GM18858 (cell line): ENCODE measurements at regions not wholly inside any gene's neighbourhood (a gene's known extent, or its start where the extent isn't known, plus 50 kb on each side); places are given as distances from the start of the nearest gene placed in this dataset.

Experiments used
- ATAC-seq: cut with Tn5 transposase; IDR thresholded peaks from one replicate; pipeline ENCODE4 v1.9.1; 2021; ENCODE audit not compliant: unreplicated experiment

- ATAC-seq = no peak
These were observed 152.3 kb downstream of the DLEU7 start for GRCh38 chr13:50691176-50691680.

GRCh38 chr13:50691681-50692263, 151.7 kb downstream of the DLEU7 start:
- no peak for ATAC-seq

GRCh38 chr13:50692396-50692915, 151.0 kb downstream of the DLEU7 start:
- ATAC-seq = no peak

- ATAC-seq = no peak
These were observed 149.8 kb downstream of the DLEU7 start for GRCh38 chr13:50693727-50694126.

- no peak for ATAC-seq
These were observed 145.5 kb downstream of the DLEU7 start for GRCh38 chr13:50697746-50698539.

- ATAC-seq = no peak
These were observed 143.4 kb downstream of the DLEU7 start for GRCh38 chr13:50699874-50700663.

- no peak for ATAC-seq
These were observed 142.7 kb downstream of the DLEU7 start for GRCh38 chr13:50700664-50701305.

GRCh38 chr13:50701469-50701868, 142.0 kb downstream of the DLEU7 start:
- ATAC-seq = no peak

- ATAC-seq = no peak
These were observed 137.0 kb downstream of the DLEU7 start for GRCh38 chr13:50706505-50706904.

- ATAC-seq = no peak
These were observed 135.9 kb downstream of the DLEU7 start for GRCh38 chr13:50707628-50708027.

GRCh38 chr13:50708461-50708860, 135.0 kb downstream of the DLEU7 start:
- ATAC-seq = no peak

GRCh38 chr13:50709058-50709457, 134.4 kb downstream of the DLEU7 start:
- ATAC-seq = no peak

GRCh38 chr13:50711131-50711815, 132.2 kb downstream of the DLEU7 start:
- no peak for ATAC-seq

- ATAC-seq = no peak
These were observed 131.5 kb downstream of the DLEU7 start for GRCh38 chr13:50711996-50712395.

- ATAC-seq = no peak
These were observed 131.0 kb downstream of the DLEU7 start for GRCh38 chr13:50712456-50712855.

GRCh38 chr13:50712881-50713280, 130.6 kb downstream of the DLEU7 start:
- ATAC-seq = no peak

GRCh38 chr13:50713523-50714248, 129.8 kb downstream of the DLEU7 start:
- ATAC-seq = peak; percentile 85

- ATAC-seq = no peak
These were observed 128.6 kb downstream of the DLEU7 start for GRCh38 chr13:50714891-50715290.

- no peak for ATAC-seq
These were observed 127.9 kb downstream of the DLEU7 start for GRCh38 chr13:50715402-50716146.
